ENCODE measurements at regions not wholly inside any gene's neighbourhood (a gene's known extent, or its start where the extent isn't known, plus 50 kb on each side); places are given as distances from the start of the nearest gene placed in this dataset.

DNA sequence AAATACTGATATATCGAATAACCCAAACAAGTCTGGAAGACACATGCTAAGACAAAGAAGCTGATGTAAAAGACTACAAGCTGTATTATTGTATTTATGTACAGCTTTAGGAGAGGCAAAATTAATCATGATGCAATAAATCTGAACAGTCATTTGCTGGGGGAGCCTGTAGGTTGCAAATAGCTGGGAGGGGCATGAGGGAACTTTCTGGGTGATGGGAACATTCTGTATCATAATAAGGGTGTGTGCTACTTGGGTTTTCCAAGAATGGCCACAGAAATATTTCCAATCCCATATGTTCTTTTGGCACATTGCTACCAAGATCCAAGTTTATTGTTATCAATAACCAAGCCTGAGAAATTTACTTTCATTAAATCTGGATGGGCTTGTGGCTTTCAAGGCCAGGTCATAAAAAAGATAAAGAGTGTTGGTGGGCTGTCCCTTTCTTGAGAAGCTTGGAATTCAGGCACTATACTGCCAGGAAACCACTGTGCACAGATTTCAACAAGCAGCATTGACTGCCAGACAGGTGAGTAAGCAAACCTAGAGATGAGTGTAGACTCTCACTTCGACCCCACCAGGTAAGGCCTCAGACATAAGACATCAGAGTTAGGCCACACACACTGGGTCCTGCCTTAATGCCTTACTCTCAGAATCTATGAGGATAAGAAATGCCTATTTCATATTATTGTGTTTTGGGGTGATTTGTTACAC lies 629.7 kb upstream of the FZD8 start:
- no peak for DNase-seq

DNA sequence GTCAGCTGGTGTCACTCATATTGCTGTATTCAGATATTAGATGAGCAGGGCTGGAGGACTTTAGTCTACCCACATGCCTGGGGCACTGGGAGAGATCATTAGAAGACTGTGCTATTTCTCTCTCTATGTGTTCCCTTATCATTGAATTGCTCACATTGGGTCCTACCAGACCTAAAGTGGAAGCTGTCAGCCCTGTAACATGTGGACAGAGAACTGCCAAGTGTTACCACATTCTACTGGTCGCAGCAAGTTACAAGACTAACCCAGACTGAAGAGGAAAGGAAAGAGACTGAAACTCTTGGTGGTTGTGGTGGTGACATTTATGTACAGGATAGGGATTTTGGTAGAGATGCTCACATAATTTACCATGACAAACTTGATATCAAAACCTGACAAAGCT lies 627.1 kb upstream of the FZD8 start:
- DNase-seq: no peak

DNA sequence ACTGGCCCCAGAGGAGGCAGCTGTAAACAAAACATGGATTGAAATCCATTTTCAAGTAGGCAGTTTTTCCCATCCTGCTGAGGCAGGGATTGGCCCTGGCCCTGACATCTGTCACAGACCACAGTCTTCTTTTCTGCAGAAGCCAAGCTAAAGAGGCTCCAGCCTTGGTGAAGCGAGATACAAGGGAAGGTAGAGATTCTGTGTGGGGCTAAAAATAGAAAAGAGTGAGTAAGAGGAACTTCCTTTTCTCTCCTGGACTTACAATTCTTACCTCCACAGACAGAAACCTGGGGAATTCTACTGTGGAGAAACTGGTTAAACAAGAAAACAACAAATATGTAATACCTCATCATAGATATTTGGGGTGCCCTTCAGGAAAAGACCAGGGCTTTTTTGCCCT lies 624.8 kb upstream of the FZD8 start:
- DNase-seq: no peak

DNA sequence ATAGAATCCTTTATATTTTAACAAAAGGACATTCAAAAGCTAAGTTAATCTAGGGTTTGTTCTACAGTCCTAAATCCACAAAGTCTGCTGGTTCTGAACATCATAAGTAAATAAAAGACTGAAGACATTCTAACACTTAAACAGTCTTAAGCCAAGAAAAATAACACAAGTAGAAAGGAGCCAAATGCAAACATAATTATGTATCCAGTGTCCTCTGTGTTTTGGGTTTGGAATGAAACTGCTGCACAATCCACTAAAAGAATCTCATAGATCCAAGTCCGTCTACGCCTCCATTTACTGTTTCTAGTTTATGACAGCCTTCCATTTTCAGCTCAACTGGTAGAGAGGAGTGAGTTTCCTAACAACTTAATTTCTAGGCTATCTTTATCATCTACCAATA lies 623.6 kb upstream of the FZD8 start:
- DNase-seq: no peak

DNA sequence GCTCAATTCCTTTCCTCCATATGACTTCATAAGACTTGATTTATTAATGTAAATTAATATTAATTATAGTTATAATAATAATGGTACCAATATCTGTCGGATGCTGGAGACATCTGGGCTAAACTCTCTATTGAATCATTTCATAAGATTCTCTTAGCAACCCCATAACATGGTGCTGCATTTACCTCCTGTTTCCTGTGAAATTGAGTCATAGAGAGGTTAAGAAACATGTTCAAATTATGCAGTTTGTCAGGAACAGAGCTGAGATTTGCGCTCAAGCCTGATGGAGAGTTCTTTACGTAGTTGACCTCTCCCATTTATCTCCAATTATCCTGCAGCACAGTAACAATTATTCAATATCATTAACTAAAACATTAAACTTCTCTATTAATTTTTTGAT lies 621.8 kb upstream of the FZD8 start:
- no peak for DNase-seq

DNA sequence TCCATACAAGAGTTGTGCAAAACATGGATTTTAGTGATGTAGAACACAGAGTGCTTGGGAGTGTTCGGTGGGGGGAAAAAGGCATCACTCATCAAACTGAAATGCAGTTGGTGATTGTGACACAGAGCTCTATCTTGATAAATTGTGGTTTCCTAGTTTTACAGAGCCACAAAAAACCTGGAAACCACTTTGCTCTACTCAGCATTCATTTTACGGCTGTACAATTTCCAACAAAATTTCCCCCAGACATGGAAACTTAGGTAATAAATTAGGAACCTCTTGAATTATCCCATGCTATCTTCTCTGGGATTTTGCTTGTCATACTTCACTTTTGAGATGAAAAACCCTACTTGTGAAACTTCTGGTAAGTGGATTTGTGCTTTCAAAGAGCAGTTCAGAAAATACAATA lies 614.9 kb upstream of the FZD8 start:
- no peak for DNase-seq

DNA sequence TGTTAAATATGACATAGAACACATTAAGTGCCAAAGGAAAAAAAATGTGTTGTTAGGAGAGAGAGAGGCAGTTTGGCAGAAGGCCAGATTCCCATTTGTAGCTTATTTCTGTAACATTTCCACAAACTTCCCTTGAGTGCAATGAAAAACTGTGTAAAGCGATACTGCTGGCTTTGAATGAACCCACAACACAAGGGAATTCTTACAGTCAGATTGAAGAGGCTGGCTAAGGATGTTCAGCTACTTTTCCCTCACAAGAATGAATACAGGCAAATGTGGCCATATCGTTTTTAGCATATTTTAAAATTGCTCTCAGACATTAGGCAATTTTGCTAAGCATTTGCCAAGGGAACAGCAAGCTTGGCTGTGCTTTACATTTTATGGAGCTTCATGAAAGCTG lies 614.1 kb upstream of the FZD8 start:
- no peak for DNase-seq

DNA sequence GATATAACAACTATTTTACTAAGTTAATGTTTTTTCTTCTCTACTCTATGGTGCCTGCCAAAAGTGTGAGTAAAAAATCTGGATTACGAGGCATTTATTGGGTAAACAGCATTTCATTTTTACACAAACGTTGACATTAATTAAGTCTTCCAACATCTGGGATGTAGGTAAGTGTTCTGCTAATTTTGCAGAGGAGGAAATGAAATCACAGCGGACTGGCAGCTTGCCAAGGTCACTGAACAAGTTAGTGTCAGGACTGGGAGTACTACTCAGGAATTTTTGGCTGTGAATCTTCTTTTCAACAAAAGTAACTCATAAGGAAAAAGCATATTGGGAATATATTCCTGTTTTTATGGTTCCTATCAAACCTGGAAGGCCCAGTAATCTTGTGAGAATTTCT lies 612.1 kb upstream of the FZD8 start:
- DNase-seq: no peak

DNA sequence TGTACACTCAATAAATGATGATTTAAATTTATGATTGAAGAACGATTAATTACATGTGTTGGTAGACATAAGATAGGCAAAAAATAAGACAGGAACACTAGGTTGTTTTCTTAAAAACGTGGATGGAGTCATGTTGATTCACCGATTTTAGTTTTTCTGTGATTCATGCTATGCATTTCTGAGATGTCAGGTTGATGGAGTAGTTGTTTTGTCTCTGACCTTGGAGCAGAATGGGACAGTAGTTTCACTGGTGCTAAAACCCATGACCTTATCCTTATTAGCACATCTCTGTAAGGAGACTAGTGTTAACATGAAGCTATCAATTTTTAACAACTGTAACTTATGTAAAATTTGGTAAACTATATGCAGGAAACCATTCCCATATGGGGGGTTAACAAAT lies 611.6 kb upstream of the FZD8 start:
- no peak for DNase-seq

DNA sequence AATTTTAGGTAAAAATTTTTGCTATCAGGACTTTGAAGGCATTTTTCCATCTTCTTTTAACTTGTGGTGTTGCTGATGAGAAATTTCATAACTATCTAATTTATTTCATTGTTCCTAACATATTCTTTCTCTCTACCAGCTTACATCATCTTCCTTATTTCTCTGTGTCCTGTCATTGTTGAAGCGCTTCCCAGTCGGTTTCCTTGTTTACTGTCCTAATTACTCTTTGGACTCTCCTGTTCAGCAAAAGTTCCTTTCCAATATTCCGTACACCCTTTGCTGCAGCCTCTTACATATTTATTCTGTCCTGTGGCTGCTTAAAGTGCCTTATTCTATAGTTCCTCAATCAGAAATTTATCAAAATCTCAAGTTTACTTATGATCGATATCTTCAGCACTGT lies 609.0 kb upstream of the FZD8 start:
- no peak for DNase-seq

DNA sequence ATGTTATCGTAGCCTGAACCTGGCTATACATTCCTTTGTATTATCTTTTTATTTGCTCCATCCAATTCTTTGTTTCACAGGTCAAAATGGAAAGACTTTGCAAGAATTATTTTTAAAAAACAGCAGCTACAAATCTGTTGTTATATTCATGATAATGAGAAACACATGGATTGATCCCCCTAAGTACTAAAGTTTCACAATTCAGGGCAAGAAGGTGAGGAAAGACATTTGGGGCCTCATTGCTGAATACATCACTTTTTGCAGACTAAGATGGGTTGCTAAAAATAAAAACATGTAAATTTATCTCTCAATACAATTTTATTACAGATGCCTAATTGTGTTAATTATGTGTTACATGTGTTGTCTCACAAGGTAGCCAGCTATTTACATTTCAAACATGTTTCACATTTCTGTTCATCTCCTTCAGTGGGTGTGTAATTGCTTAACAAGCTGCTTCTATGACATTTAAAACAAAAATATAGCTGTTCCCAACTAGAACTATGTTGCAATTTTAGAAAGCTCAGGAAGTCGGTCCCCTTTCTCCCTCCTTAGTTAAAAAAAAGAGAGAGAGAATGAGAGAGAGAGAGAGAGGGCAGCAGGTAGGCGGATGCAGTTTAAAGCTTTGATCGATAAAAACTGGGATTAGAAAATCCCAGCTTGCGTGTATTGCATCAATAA lies 606.3 kb upstream of the FZD8 start:
- DNase-seq: no peak

DNA sequence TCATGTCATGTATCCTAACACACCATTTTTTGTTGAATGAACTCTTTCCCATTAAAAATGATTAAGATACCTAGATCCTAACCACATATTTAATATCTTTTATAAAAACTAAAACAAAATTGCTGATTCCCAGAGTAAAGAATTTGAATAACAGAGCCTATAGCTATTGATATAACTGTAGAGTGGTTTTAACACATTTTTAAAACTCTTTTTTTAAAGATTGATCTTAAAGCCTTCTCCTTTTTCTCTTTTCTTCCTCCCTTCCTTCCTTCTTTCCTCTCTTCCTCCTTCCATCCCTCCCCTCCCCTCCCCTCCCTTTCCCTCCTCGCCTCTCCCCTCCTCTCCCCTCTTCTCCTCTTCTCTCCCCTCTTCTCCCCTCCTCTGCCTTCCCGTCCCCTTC lies 605.4 kb upstream of the FZD8 start:
- no peak for DNase-seq

DNA sequence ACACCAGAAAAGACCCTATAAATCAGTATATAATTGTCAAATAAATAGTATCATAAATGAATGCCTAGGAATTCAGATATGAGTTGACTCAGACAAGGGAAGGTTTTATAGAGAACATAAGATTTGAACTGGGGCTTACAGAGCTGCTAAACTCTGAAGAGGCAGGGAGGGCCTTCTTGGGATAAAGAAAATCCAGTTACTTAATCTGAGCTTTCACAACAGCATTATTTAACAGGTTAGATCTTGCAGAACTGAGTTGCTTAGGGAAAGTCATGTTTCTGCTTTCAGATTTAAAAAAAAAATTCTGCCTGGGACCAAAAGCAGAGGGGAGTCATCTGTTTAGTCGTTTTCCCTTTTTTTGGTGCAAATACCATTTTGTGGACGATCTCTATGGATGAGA lies 594.8 kb upstream of the FZD8 start:
- DNase-seq: no peak

DNA sequence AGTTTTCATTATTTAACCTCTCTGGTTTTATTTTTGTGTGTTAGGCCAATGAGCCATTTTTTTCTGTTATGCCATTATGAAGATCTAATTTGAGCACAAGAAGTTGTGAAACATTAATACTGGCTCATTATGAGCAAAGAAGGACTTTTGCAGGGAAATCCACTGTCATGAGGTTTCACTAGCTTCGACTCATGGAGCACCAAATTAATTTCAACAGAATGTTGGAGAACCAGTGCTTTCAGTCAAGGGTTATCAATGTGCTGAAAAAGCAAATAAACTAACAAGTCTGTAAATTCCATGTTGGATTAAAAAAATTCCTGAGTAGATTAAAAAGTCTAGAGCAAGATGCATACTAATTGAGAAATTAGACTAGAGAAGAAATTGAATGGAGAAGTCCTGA lies 594.2 kb upstream of the FZD8 start:
- no peak for DNase-seq

DNA sequence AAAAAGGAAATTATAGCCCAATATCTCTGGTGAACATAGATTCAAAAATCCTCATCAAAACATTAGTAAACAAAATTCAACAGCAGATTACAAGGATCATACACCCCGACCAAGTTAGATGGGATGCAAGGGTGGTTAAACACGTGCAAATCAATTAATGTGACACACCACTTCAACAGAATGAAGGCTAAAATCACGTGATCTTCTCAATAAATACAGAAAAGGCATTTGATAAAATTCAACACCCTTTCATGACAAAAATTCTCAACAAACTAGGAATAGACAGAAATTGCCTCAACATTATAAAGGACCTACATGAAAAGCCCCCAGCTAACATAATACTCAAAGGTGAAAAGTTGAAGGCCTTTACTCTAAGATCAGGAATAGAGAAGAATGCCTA lies 590.8 kb upstream of the FZD8 start:
- no peak for DNase-seq

DNA sequence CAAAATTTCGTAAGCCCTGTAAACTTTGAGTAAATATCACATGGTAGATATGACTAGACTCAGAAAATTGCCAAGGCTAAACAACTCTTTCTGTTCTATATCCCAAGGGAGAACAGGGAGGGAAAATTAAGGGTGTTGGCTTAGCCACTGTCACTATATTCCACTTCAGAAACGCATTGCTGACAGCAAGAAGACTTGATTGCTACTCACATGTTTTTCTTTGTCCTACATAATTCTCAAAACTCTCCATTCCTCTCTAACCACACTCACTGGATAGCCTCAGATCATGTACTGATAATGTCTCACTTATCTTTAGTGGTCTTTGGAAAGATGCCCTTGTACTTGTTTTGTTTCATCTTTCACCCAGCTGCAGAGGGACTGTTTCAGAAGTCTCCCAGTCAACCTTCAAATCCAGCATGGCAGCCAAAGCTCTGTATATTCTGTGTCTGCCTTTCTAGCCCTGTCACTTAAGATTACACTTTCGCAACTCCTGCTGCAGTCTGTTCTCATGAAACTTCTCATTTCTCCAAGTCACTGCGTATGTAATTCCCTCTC lies 582.4 kb upstream of the FZD8 start:
- DNase-seq: no peak

DNA sequence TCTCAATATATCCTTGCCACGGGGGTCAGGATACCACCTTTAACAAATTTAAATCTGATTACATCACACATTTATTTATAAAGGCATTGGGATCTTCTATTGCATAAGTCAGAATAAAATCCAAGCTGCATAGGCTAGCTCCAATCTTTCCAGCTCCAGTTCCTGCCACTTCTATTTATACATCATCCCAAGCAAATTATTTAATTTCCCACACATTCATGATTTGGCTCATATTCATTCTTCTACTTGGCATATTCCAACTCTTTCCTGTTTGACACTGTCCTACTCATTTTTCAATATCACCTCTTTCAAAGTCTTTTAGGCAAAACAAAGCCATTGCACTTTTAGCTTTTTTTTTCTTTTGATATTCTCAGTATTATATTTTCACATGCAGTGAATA lies 579.0 kb upstream of the FZD8 start:
- DNase-seq: no peak

DNA sequence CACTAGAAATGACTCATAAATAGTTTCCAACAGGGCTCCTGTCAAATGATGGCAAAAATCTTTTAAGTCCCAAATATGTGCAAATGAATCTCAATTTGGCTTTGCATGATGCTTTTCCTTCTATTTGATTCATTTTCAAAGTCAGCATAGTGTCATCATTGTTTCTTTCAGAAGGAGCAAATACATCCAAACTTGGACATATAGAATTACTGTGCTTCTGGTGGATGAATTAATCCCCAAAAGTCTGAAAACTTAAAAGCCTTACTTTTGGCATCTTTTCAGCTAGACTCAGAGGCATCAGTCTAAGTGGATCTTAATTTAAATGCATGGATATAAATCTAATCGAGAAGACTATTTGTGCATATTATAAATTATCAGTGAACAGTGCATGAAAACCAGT lies 578.1 kb upstream of the FZD8 start:
- DNase-seq: no peak

DNA sequence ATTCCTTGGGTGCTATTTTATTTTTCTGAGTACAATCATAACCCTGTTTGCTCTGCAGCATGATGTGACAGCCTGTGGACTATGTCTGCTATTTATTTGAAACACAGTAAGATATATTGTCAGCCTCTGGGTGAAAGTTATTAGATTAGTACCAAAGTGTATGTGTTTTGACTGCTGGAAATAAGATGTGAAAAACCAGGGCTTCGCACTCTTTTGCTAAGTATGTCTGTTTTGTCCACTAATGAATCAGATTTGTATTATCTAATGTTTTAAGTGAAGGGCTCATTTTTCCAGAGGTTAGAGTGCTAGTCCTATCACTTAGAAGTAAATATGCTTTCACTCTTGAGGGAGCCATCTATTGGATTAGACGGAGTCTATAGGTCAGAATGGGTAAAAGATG lies 569.8 kb upstream of the FZD8 start:
- DNase-seq: no peak

DNA sequence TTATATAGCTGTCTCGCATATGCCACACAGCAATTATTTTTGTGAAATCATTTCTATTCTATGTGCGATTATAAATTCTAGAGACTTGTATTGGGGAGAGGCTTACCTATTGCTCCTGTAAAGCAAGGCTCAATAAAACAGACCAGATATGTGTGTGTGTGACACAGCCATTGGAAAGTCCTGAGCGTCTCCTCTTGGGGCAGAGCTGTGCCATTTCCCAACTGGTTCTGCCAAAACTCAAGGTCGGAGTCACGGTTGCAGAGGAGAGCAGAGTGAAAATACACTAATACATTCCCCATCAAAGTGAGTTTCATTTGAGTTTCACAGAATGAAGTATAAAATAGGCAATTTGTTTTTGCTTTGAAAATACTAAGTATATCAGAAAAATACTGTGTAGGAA lies 567.4 kb upstream of the FZD8 start:
- DNase-seq: no peak

DNA sequence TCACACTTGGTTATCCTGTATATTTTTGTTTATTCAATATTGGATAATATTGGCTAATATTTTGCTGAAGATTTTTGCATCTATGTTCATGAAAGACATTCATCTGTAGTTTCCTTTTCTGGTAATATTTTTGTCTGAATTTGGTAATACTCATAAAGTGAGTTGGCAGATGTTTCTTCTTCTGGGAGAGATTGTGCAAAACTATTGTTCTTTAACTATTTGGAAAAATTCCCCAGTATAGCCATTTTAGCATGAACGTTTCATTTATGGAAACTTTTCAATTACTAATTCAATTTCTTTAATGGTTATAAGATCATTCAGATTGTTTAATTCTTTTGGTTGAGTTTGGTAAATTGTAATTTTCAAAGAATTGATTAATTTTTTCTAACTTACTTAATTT lies 560.8 kb upstream of the FZD8 start:
- no peak for DNase-seq

DNA sequence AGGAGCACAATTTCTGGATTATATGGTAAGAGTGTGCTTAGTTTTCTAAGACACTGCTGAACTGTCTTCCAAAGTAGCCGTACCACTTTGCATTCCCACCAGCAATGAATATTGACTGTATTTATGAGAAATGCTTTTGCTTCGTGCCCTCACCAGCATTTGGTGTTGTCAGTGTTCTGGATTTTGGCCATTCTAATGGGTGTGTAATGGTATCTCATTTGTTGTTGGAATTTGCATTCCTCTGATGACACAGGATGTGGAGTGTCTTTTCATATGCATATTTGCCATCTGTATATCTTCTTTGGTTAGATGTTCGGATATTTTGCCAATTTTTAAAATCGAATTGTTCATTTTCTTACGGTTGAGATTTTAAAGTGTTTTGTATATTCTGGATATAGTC lies 558.5 kb upstream of the FZD8 start:
- no peak for DNase-seq

DNA sequence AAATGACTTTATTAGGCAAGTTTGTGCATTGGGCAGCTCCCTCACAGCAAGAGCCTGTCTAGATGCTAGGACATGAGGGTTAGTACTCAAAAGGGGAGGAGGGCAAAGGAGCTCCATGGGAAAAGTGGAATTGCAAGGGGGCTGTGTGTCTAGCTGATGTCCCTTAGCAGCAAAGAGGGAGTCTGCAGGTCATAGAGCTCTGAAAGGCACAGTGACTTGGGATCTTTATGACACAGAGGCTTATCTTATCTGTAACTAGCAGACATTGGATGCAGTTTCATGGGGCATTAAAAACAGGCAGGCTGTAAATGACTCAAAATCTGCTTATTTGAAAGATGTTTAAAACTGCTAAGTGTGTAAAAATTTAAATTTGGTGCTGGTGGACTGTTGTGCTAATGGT lies 556.2 kb upstream of the FZD8 start:
- no peak for DNase-seq

DNA sequence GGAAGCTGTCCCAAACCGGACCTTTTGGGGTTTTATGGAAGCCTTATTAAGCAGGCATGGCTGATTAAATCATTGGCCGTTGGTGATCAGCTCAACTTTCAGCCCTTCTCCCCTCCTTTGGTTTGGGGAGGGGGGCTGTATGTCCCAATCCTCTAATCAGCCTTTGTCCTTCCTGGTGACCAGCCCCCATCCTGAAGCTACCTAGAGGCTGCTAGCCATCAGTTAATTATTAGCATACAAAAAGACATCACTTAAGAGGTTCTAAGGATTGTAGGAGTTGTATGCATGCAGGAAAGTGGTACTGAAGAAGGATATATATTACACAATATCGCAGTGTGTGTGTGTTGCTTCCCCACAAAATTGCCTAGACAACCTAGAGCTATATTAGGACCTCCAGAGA lies 553.3 kb upstream of the FZD8 start:
- DNase-seq: no peak

DNA sequence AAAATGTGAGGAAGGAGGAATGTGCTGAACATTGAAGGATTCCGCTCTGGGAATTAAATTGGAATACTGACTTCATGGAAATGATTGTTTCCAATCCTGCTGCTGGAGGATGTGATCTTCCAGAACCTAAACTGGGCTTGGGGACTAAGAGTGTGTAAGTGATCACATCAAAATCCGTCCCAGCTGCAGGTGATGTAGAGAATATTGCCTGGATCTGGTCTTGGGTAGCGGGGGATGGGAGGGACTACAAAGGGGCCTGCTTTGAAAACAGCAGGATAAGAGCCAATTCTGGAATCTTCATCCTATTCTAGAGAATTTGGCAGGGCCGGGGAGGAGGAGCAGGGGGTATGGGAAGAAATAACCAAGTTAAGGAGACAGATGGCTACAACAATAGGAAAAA lies 552.2 kb upstream of the FZD8 start:
- no peak for DNase-seq
